H1 (cell line): ENCODE measurements at regions not wholly inside any gene's neighbourhood (a gene's known extent, or its start where the extent isn't known, plus 50 kb on each side); places are given as distances from the start of the nearest gene placed in this dataset.

Source experiments
- BRCA1 ChIP-seq: IDR thresholded peaks from 2 replicates; pipeline ENCODE4 v1.6.1; 2012; ENCODE audit warnings: low read depth, low read length, improper control_type of control experiment
- CEBPB ChIP-seq: IDR thresholded peaks from 2 replicates; pipeline ENCODE4 v1.6.1; 2012; ENCODE audit warnings: low read depth, low read length
- HDAC2 ChIP-seq, 2 experiments: fragments of 300-600 bp in 1 of 2; sonication (generic) in 1 of 2; IDR thresholded peaks; 2 replicates each; pipeline ENCODE4 v1.6.1; 2011 to 2012; ENCODE audit warnings: low read depth in 2 of 2, low read length in 2 of 2, mild to moderate bottlenecking in 2 of 2, moderate library complexity in 2 of 2, borderline replicate concordance in 1 of 2, inconsistent platforms in 1 of 2
- JUND ChIP-seq: IDR thresholded peaks from 2 replicates; pipeline ENCODE4 v1.6.1; 2011; ENCODE audit warnings: mild to moderate bottlenecking, improper control_type of control experiment, low read length
- NRF1 ChIP-seq: IDR thresholded peaks from 2 replicates; pipeline ENCODE4 v1.6.1; 2011; ENCODE audit warnings: mild to moderate bottlenecking, low read depth, low read length, improper control_type of control experiment
- POLR2A ChIP-seq, 2 experiments: IDR thresholded peaks; 1 replicate in 1 of 2; 2 replicates in 1 of 2; pipeline ENCODE4 v1.6.1; 2011; ENCODE audit warnings: low read depth in 2 of 2, low read length in 2 of 2, mild to moderate bottlenecking in 2 of 2; ENCODE audit errors: control extremely low read depth in 1 of 2
- POLR2AphosphoS5 ChIP-seq: IDR thresholded peaks from 2 replicates; pipeline ENCODE4 v1.6.1; 2011; ENCODE audit warnings: low read depth, low read length
- RNF2 ChIP-seq: fragments of 200-900, 300-1000 bp; sonication (generic); IDR thresholded peaks from 2 replicates; pipeline ENCODE4 v1.7.1; 2016; ENCODE audit warnings: borderline replicate concordance, low read depth, mild to moderate bottlenecking, antibody characterized with exemption, low read length; ENCODE audit not compliant: poor library complexity, severe bottlenecking; ENCODE audit errors: missing control alignments
- SP2 ChIP-seq: IDR thresholded peaks from 2 replicates; pipeline ENCODE4 v1.6.1; 2012; ENCODE audit warnings: mild to moderate bottlenecking, low read length, inconsistent platforms
- TEAD4 ChIP-seq: IDR thresholded peaks from 2 replicates; pipeline ENCODE4 v1.6.1; 2012; ENCODE audit warnings: low read depth, low read length, inconsistent platforms, mixed read lengths
- YY1 ChIP-seq: IDR thresholded peaks from 2 replicates; pipeline ENCODE4 v1.6.1; 2011; ENCODE audit warnings: low read depth, mild to moderate bottlenecking, low read length
- TF ChIP-seq, protein P1 (sequence below), 3 experiments: IDR thresholded peaks; 1 replicate in 2 of 3; 2 replicates in 1 of 3; pipeline versions ENCODE4 v1.5.1 to v1.6.1; 2011; ENCODE audit warnings: low read length in 3 of 3, mild to moderate bottlenecking in 3 of 3, inconsistent platforms in 2 of 3, low read depth in 1 of 3, moderate library complexity in 1 of 3; ENCODE audit not compliant: insufficient read depth in 1 of 3; ENCODE audit errors: control extremely low read depth in 1 of 3

DNA sequence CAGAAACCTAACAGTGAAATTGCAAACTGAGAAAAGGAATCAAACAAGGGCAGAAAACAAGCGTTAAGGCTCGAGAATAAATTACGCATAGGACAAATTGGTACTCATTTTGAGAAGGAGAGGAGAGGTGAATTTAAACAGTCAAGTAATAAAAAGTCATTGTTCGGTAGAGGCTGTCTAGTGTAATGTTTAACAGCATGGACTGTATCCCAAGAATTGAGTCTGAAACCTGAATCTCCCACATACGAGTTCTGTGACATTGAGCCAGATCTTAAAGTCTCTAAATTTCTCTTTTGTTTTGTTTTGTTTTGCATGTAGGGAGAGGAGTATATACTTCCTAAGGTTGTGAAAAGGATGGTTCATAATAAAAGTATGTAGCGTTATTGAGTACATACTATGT lies 216.5 kb upstream of the BTG1 start:
- TF ChIP-seq, protein P1, sequence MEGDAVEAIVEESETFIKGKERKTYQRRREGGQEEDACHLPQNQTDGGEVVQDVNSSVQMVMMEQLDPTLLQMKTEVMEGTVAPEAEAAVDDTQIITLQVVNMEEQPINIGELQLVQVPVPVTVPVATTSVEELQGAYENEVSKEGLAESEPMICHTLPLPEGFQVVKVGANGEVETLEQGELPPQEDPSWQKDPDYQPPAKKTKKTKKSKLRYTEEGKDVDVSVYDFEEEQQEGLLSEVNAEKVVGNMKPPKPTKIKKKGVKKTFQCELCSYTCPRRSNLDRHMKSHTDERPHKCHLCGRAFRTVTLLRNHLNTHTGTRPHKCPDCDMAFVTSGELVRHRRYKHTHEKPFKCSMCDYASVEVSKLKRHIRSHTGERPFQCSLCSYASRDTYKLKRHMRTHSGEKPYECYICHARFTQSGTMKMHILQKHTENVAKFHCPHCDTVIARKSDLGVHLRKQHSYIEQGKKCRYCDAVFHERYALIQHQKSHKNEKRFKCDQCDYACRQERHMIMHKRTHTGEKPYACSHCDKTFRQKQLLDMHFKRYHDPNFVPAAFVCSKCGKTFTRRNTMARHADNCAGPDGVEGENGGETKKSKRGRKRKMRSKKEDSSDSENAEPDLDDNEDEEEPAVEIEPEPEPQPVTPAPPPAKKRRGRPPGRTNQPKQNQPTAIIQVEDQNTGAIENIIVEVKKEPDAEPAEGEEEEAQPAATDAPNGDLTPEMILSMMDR (IDR thresholded peaks at IDR 0.05; ENCODE audit: control extremely low read depth in 1 of 3, insufficient read depth in 1 of 3, low read depth in 1 of 3, low read length in 3 of 3): no peak
- TF ChIP-seq POLR2AphosphoS5 (no peak), HDAC2 (IDR thresholded peaks at IDR 0.05; ENCODE audit: borderline replicate concordance in 1 of 2, low read depth in 2 of 2, low read length in 2 of 2) (no peak), BRCA1 (no peak), POLR2A (IDR thresholded peaks at IDR 0.05; ENCODE audit: control extremely low read depth in 1 of 2, low read depth in 2 of 2, low read length in 2 of 2) (no peak), RNF2 (no peak), CEBPB (no peak), TEAD4 (no peak), NRF1 (no peak), YY1 (no peak), JUND (no peak), SP2 (no peak)
